ENCODE measurements at regions not wholly inside any gene's neighbourhood (a gene's known extent, or its start where the extent isn't known, plus 50 kb on each side); places are given as distances from the start of the nearest gene placed in this dataset.

DNA sequence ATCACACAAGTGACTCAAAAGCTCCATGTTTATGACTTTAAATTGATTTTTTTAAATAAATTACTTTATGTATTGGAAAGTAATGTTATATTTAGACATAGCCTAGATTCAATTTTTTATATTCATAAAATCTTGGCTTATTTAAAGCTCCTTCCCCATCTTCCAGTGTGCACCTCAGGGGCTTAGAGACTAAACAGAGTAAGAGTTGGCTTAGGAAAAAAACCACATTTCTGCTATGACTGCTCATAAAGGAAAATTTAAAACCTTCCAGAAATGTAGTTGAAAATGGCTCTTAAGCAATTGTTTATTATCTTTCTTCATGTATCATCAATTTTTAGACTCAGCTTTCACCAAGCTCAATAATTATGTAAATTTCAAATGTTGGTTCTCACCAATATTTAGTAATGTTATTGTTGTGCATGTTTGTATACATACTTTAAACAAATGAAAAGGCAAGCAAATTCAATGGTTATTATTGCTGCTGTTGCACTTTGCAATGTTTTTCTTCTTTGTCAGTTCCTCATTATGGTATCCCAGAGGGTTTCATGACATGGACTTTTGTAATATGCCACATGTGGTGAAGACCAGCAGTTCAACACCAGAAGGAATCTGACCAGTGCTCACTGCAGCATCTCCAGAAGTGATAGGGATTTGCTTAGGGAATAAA lies 700.1 kb upstream of the ANKRD30A start:
- Histone ChIP-seq H3K27me3 (no peaks in the 10 kb centered on the region), H3K4me3 (no peak overlapping the region), H3K27ac (no peak overlapping the region), H3K36me3 (no peaks in the 10 kb centered on the region), H3K9me3 (no peaks in the 10 kb centered on the region), H3K4me1 (peaks cover 0 to 19% (median 0%) of the 10 kb centered on the region in 4 donors)
- DNase-seq (ENCODE audit: low spot score in 2 of 2), result no peak
- no peak for TF ChIP-seq EP300 (IDR thresholded peaks at IDR 0.05)
- TF ChIP-seq, protein P1, sequence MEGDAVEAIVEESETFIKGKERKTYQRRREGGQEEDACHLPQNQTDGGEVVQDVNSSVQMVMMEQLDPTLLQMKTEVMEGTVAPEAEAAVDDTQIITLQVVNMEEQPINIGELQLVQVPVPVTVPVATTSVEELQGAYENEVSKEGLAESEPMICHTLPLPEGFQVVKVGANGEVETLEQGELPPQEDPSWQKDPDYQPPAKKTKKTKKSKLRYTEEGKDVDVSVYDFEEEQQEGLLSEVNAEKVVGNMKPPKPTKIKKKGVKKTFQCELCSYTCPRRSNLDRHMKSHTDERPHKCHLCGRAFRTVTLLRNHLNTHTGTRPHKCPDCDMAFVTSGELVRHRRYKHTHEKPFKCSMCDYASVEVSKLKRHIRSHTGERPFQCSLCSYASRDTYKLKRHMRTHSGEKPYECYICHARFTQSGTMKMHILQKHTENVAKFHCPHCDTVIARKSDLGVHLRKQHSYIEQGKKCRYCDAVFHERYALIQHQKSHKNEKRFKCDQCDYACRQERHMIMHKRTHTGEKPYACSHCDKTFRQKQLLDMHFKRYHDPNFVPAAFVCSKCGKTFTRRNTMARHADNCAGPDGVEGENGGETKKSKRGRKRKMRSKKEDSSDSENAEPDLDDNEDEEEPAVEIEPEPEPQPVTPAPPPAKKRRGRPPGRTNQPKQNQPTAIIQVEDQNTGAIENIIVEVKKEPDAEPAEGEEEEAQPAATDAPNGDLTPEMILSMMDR (IDR thresholded peaks at IDR 0.05), result no peak
- TF ChIP-seq POLR2A (IDR thresholded peaks at IDR 0.05), result no peak

DNA sequence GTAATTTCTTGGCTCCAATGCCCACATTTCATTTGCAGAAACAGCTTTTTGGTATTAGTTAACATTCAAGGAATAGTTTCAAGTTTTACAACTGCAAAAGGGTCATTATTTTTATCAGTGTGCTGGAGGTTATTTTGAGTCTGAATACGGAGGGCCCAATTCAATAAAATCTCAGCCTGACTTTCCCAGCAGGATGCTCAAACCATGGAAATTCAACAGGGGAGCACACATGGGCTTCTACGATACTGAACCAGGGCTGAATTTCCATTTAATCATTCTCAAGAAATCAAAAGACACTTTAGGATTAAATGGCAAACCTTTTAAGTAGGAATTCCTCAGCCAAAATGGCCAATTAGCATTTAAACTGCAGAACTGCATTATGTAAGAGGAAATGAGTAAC lies 700.9 kb upstream of the ANKRD30A start:
- H3K9me3 ChIP-seq, result no peaks in the 10 kb centered on the region
- peaks cover 0 to 19% (median 0%) of the 10 kb centered on the region in 4 donors for H3K4me1 ChIP-seq
- WGBS, 2 donors, result 59 to 61% methylated on average over 2 of the region's 2 CpGs
- H3K36me3 ChIP-seq, result no peaks in the 10 kb centered on the region
- H3K4me3 ChIP-seq, result no peak overlapping the region
- H3K27ac ChIP-seq, result no peak overlapping the region
- H3K27me3 ChIP-seq, result no peaks in the 10 kb centered on the region
- no peak for DNase-seq (ENCODE audit: low spot score in 2 of 2)
- TF ChIP-seq EP300 (IDR thresholded peaks at IDR 0.05) (no peak), POLR2A (IDR thresholded peaks at IDR 0.05) (no peak)
- TF ChIP-seq, protein P1 (IDR thresholded peaks at IDR 0.05), result no peak

DNA sequence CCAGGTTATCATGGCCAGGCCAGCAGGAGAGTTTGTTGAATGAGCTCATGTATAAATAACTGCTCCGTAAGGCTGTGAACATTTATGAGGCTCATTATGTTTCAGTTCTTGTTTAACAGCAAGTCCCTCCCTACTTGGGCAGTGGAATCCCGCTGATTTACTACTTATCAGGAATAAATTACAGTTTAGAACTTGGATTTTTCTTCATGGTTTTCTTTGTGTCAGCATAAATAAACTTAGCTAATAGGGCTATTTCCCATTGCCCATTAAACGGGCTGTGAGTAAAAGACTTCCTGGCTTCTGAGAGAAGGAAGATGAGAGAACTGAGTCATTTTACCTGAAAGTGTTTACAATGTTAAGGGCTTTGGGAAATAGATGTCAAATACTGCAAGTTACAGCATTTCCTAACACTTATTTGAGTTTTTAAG lies 701.6 kb upstream of the ANKRD30A start:
- 55 to 57% methylated on average over 3 of the region's 3 CpGs for WGBS, 2 donors
- DNase-seq (ENCODE audit: low spot score in 2 of 2), result no peak
- TF ChIP-seq EP300 (IDR thresholded peaks at IDR 0.05) (no peak), POLR2A (IDR thresholded peaks at IDR 0.05) (no peak)
- TF ChIP-seq, protein P1 (IDR thresholded peaks at IDR 0.05), result no peak
- no peak overlapping the region for H3K27ac ChIP-seq
- no peaks in the 10 kb centered on the region for H3K36me3 ChIP-seq
- H3K4me1 ChIP-seq, result peaks cover 0 to 19% (median 0%) of the 10 kb centered on the region in 4 donors
- no peaks in the 10 kb centered on the region for H3K9me3 ChIP-seq
- no peak overlapping the region for H3K4me3 ChIP-seq
- H3K27me3 ChIP-seq, result no peaks in the 10 kb centered on the region

DNA sequence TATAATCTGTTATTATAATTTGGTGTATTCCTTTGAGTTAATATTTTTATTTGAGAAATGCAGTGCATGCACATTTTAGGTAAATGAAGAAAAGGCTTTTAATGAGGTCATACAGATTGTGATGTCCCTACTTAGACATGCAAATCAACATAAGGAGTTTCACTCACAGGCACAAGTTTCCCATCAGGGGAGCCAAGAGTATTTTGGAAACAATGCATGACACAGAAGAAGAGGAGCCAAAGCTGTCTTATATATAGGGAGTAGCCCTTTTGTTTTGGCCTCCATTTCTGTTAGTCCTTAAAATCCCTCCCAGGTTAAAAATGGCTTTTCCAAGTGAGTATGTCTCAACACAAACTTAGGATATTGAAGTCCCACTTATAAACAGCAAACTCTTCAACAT lies 703.4 kb upstream of the ANKRD30A start:
- TF ChIP-seq POLR2A (IDR thresholded peaks at IDR 0.05), result no peak
- no peak for TF ChIP-seq EP300 (IDR thresholded peaks at IDR 0.05)
- TF ChIP-seq, protein P1 (IDR thresholded peaks at IDR 0.05), result no peak
- Histone ChIP-seq H3K9me3 (peaks cover 0 to under 1% (median 0%) of the 10 kb centered on the region in 4 donors), H3K4me1 (peaks cover 0 to 19% (median 0%) of the 10 kb centered on the region in 4 donors), H3K27me3 (no peaks in the 10 kb centered on the region), H3K27ac (no peak overlapping the region), H3K36me3 (no peaks in the 10 kb centered on the region), H3K4me3 (no peak overlapping the region)
- DNase-seq (ENCODE audit: low spot score in 2 of 2), result no peak

DNA sequence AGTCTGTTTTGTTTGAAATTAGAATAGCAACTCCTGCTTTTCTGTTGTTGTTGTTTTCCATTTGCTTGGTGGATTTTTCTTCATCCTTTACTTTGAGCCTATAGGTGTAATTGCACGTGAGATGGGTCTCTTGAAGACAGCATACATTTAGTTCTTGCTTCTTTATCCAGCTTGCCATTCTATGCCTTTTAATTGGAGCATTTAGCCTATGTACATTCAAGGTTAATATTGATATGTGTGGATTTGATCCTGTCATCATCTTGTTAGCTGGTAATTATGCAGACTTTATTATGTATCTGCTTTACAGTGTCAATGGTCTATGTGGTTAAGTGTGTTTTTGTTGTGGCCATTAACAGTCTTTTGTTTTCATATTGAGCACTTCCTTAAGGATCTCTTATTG lies 708.9 kb upstream of the ANKRD30A start:
- 38 to 94% methylated on average over 1 of the region's 1 CpG for WGBS, 2 donors
- Histone ChIP-seq H3K4me1 (no peaks in the 10 kb centered on the region), H3K4me3 (no peak overlapping the region), H3K27ac (no peak overlapping the region), H3K36me3 (no peaks in the 10 kb centered on the region), H3K27me3 (no peaks in the 10 kb centered on the region), H3K9me3 (peaks cover 0 to 8% (median 1%) of the 10 kb centered on the region in 4 donors)
- DNase-seq (ENCODE audit: low spot score in 2 of 2), result no peak
- TF ChIP-seq, protein P1 (IDR thresholded peaks at IDR 0.05), result no peak
- TF ChIP-seq POLR2A (IDR thresholded peaks at IDR 0.05) (no peak), EP300 (IDR thresholded peaks at IDR 0.05) (no peak)
